Testis (tissue), 2 donors: ENCODE measurements at regions not wholly inside any gene's neighbourhood (a gene's known extent, or its start where the extent isn't known, plus 50 kb on each side); places are given as distances from the start of the nearest gene placed in this dataset.

ENCODE experiments used
- DNase-seq: peaks from one replicate; pipeline ENCODE4 v3.0.0-alpha.2; 2019
- H3K27ac ChIP-seq, 2 donors: fragments of 200-600 bp; sonication (generic); one replicate each; pipeline ENCODE4 v1.5.1; 2019
- H3K27me3 ChIP-seq: fragments of 200-600 bp; sonication (generic); one replicate; pipeline ENCODE4 v1.5.1; 2019
- H3K36me3 ChIP-seq: fragments of 200-600 bp; sonication (generic); one replicate; pipeline ENCODE4 v1.5.1; 2017; ENCODE audit warnings: low read depth; ENCODE audit errors: missing control alignments
- H3K4me1 ChIP-seq: fragments of 200-600 bp; sonication (generic); one replicate; pipeline ENCODE4 v1.5.1; 2019
- H3K4me3 ChIP-seq, 2 donors: fragments of 200-600 bp; sonication (generic); one replicate each; pipeline ENCODE4 v1.5.1; 2017 to 2019
- H3K9me3 ChIP-seq: fragments of 200-600 bp; sonication (generic); one replicate; pipeline ENCODE4 v1.5.1; 2017
- CTCF ChIP-seq, 3 experiments: fragments of 450-650 bp in 2 of 3; fragments of 200-600 bp in 1 of 3; sonication (generic) in 1 of 3; IDR thresholded peaks; one replicate each; pipeline ENCODE4 v1.5.1; 2016 to 2019; ENCODE audit warnings: antibody characterized with exemption in 3 of 3, mild to moderate bottlenecking in 2 of 3, moderate library complexity in 1 of 3
- POLR2A ChIP-seq: fragments of 450-650 bp; IDR thresholded peaks from one replicate; pipeline ENCODE4 v1.6.1; 2017; ENCODE audit warnings: antibody characterized with exemption, mild to moderate bottlenecking, moderate library complexity
- WGBS, 2 donors: methylation state at CpG; one replicate each; pipeline ENCODE4 v1.1.5; 2018; 5-methylcytosine and 5-hydroxymethylcytosine counted together
- intact Hi-C: fragments of 100-400 bp; cut with DNase I; formaldehyde crosslinking; loops from one replicate; pipeline ENCODE4 v1.15.1; 2023; ENCODE audit warnings: low total_unique reads

GRCh38 chr5:174303437-174304045, 258.0 kb downstream of the NSG2 start:
- H3K4me1 ChIP-seq, result peaks cover 18% of the 10 kb centered on the region
- intact Hi-C loops, result no loop called here
- no peak for DNase-seq
- H3K9me3 ChIP-seq, result no peaks in the 10 kb centered on the region
- no peaks in the 10 kb centered on the region for H3K27me3 ChIP-seq
- H3K27ac ChIP-seq, result no peak overlapping the region
- H3K36me3 ChIP-seq, result no peaks in the 10 kb centered on the region
- H3K4me3 ChIP-seq, result no peak overlapping the region
- WGBS, 2 donors, result 74 to 79% methylated on average over 10 of the region's 10 CpGs
- TF ChIP-seq CTCF (IDR thresholded peaks at IDR 0.05), result no peak
- no peak for TF ChIP-seq POLR2A

GRCh38 chr5:174305241-174305681, 259.8 kb downstream of the NSG2 start:
- intact Hi-C loops, result no loop called here
- Histone ChIP-seq H3K27ac (no peak overlapping the region), H3K27me3 (no peaks in the 10 kb centered on the region), H3K4me3 (no peak overlapping the region), H3K4me1 (peaks cover 16% of the 10 kb centered on the region), H3K9me3 (no peaks in the 10 kb centered on the region), H3K36me3 (no peaks in the 10 kb centered on the region)
- no peak for DNase-seq
- TF ChIP-seq CTCF (IDR thresholded peaks at IDR 0.05) (no peak), POLR2A (no peak)
- WGBS, 2 donors, result 70 to 88% methylated on average over 4 to 8 of the region's 8 CpGs

DNA sequence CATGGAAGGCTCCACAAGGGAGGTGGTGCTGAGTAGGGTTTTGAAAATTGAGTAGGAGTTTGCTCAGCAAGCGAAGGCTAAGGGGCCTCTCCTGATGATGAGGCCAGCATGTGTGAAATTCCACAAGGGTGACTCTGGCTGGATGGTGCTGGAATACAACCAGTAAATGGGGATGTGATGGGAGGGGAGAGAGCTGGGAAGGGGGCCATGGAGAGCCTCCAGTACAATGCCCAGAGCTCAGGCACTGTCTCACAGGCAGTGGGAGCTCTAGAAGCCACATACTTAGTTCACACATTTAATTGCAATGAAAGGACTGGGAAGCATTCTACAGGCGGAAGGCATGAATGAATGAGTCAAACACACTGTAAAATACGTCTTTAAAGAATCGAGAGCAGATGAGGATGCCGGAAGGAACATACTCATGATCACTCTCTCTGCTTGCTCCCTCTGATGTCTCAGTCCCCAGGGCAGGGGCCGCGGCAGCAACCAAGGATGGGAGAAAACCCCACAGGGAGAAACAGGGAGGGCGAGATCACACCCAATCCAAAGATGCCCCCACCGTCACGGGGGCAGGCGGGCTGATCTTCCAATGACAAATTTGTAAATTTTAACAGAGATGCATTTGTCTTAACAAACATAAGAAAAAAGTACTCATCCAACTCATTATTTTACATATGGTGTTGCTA, 261.0 kb downstream of the NSG2 start:
- H3K9me3 ChIP-seq, result no peaks in the 10 kb centered on the region
- intact Hi-C loops, result no loop called here
- peaks cover 5% of the 10 kb centered on the region for H3K4me1 ChIP-seq
- H3K27ac ChIP-seq, result no peak overlapping the region
- no peak for DNase-seq
- 89 to 95% methylated on average over 11 of the region's 11 CpGs for WGBS, 2 donors
- H3K4me3 ChIP-seq, result no peak overlapping the region
- TF ChIP-seq POLR2A, result no peak
- no peak for TF ChIP-seq CTCF (IDR thresholded peaks at IDR 0.05)
- H3K36me3 ChIP-seq, result no peaks in the 10 kb centered on the region
- no peaks in the 10 kb centered on the region for H3K27me3 ChIP-seq

GRCh38 chr5:174307031-174307408, 261.5 kb downstream of the NSG2 start:
- H3K9me3 ChIP-seq, result no peaks in the 10 kb centered on the region
- no peak overlapping the region for H3K4me3 ChIP-seq
- TF ChIP-seq CTCF (IDR thresholded peaks at IDR 0.05) (no peak), POLR2A (no peak)
- H3K36me3 ChIP-seq, result no peaks in the 10 kb centered on the region
- no peaks in the 10 kb centered on the region for H3K4me1 ChIP-seq
- no peaks in the 10 kb centered on the region for H3K27me3 ChIP-seq
- H3K27ac ChIP-seq, result no peak overlapping the region
- DNase-seq, result no peak
- WGBS, 2 donors, result 69 to 75% methylated on average over 11 of the region's 11 CpGs
- intact Hi-C loops, result no loop called here
